ENCODE measurements at regions not wholly inside any gene's neighbourhood (a gene's known extent, or its start where the extent isn't known, plus 50 kb on each side); places are given as distances from the start of the nearest gene placed in this dataset.
"Not testable (repeated sequence)": the region's sequence is repeated elsewhere in the genome, so short reads cannot be mapped to it uniquely, and the experiment has no call there.

GRCh38 chr14:51342226-51342625, 102.2 kb downstream of the TMX1 start:
- no peak for DNase-seq (ENCODE audit: low read depth)

GRCh38 chr14:51351997-51352396, 112.0 kb downstream of the TMX1 start:
- no peak for DNase-seq (ENCODE audit: low read depth)

GRCh38 chr14:51353901-51354300, 113.9 kb downstream of the TMX1 start:
- no peak for DNase-seq (ENCODE audit: low read depth)

- no peak for DNase-seq (ENCODE audit: low read depth)
Measured at GRCh38 chr14:51354846-51355245, 114.8 kb downstream of the TMX1 start.

- no peak for DNase-seq (ENCODE audit: low read depth)
Measured at GRCh38 chr14:51356381-51356780, 116.3 kb downstream of the TMX1 start.

GRCh38 chr14:51357250-51357649, 117.2 kb downstream of the TMX1 start:
- DNase-seq (ENCODE audit: low read depth): no peak

GRCh38 chr14:51360592-51360991, 120.5 kb downstream of the TMX1 start:
- no peak for DNase-seq (ENCODE audit: low read depth)

GRCh38 chr14:51365241-51365965, 125.4 kb downstream of the TMX1 start:
- no peak for DNase-seq (ENCODE audit: low read depth)

GRCh38 chr14:51366460-51366859, 126.4 kb downstream of the TMX1 start:
- not testable (repeated sequence) for DNase-seq (ENCODE audit: low read depth)

- not testable (repeated sequence) for DNase-seq (ENCODE audit: low read depth)
Measured at GRCh38 chr14:51366866-51367599, 127.0 kb downstream of the TMX1 start.

- no peak for DNase-seq (ENCODE audit: low read depth)
Measured at GRCh38 chr14:51367600-51367931, 127.5 kb downstream of the TMX1 start.

GRCh38 chr14:51368721-51369163, 128.7 kb downstream of the TMX1 start:
- DNase-seq (ENCODE audit: low read depth): no peak

- DNase-seq (ENCODE audit: low read depth): no peak
Measured at GRCh38 chr14:51369814-51370213, 129.8 kb downstream of the TMX1 start.

- DNase-seq (ENCODE audit: low read depth): no peak
Measured at GRCh38 chr14:51370758-51371386, 130.8 kb downstream of the TMX1 start.

GRCh38 chr14:51377186-51377585, 137.1 kb downstream of the TMX1 start:
- not testable (repeated sequence) for DNase-seq (ENCODE audit: low read depth)

GRCh38 chr14:51382506-51382905, 142.5 kb downstream of the TMX1 start:
- DNase-seq (ENCODE audit: low read depth): no peak

- no peak for DNase-seq (ENCODE audit: low read depth)
Measured at GRCh38 chr14:51386411-51386810, 146.4 kb downstream of the TMX1 start.

- no peak for DNase-seq (ENCODE audit: low read depth)
Measured at GRCh38 chr14:51386983-51387735, 147.1 kb downstream of the TMX1 start.

- no peak for DNase-seq (ENCODE audit: low read depth)
Measured at GRCh38 chr14:51392416-51392815, 152.4 kb downstream of the TMX1 start.

GRCh38 chr14:51394384-51394783, 154.3 kb downstream of the TMX1 start:
- DNase-seq (ENCODE audit: low read depth): no peak

- DNase-seq (ENCODE audit: low read depth): no peak
Measured at GRCh38 chr14:51394804-51395203, 154.8 kb downstream of the TMX1 start.

GRCh38 chr14:51395361-51395849, 155.4 kb downstream of the TMX1 start:
- DNase-seq (ENCODE audit: low read depth): no peak

Data from T-helper 22 cell (primary cell).